ENCODE measurements at regions not wholly inside any gene's neighbourhood (a gene's known extent, or its start where the extent isn't known, plus 50 kb on each side); places are given as distances from the start of the nearest gene placed in this dataset.

GRCh38 chr13:104987621-104988020 is 1547.8 kb downstream of the EFNB2 start:
- TF ChIP-seq CTCF (IDR thresholded peaks at IDR 0.05; ENCODE audit: borderline replicate concordance, control extremely low read depth, extremely low read depth, insufficient read depth, missing control alignments) = no peak
- no peak for DNase-seq (ENCODE audit: low spot score)
- in situ Hi-C loops (cut with MboI; ENCODE audit: low sequenced_read_pairs, unreplicated experiment) = no loop called here

- in situ Hi-C loops (cut with MboI; ENCODE audit: low sequenced_read_pairs, unreplicated experiment) = no loop called here
- TF ChIP-seq CTCF (IDR thresholded peaks at IDR 0.05; ENCODE audit: borderline replicate concordance, control extremely low read depth, extremely low read depth, insufficient read depth, missing control alignments) = no peak
- DNase-seq (ENCODE audit: low spot score) = peak; percentile 11
These were observed 1551.1 kb downstream of the EFNB2 start for GRCh38 chr13:104984296-104984818.

GRCh38 chr13:104983601-104984000 is 1551.9 kb downstream of the EFNB2 start:
- DNase-seq (ENCODE audit: low spot score) = no peak
- in situ Hi-C loops (cut with MboI; ENCODE audit: low sequenced_read_pairs, unreplicated experiment) = no loop called here

GRCh38 chr13:104980586-104980985 is 1554.9 kb downstream of the EFNB2 start:
- DNase-seq (ENCODE audit: low spot score) = no peak
- in situ Hi-C loops (cut with MboI; ENCODE audit: low sequenced_read_pairs, unreplicated experiment) = no loop called here
- no peak for TF ChIP-seq CTCF (IDR thresholded peaks at IDR 0.05; ENCODE audit: borderline replicate concordance, control extremely low read depth, extremely low read depth, insufficient read depth, missing control alignments)

More at GRCh38 chr13:104983601-104984000, 1551.9 kb downstream of the EFNB2 start:
- no peak for TF ChIP-seq CTCF (IDR thresholded peaks at IDR 0.05; ENCODE audit: borderline replicate concordance, control extremely low read depth, extremely low read depth, insufficient read depth, missing control alignments)

- no peak for DNase-seq (ENCODE audit: low spot score)
- TF ChIP-seq CTCF (IDR thresholded peaks at IDR 0.05; ENCODE audit: borderline replicate concordance, control extremely low read depth, extremely low read depth, insufficient read depth, missing control alignments) = no peak
- in situ Hi-C loops (cut with MboI; ENCODE audit: low sequenced_read_pairs, unreplicated experiment) = no loop called here
These were observed 1556.0 kb downstream of the EFNB2 start for GRCh38 chr13:104979281-104980030.

- in situ Hi-C loops (cut with MboI; ENCODE audit: low sequenced_read_pairs, unreplicated experiment) = no loop called here
- no peak for DNase-seq (ENCODE audit: low spot score)
- TF ChIP-seq CTCF (IDR thresholded peaks at IDR 0.05; ENCODE audit: borderline replicate concordance, control extremely low read depth, extremely low read depth, insufficient read depth, missing control alignments) = no peak
These were observed 1558.5 kb downstream of the EFNB2 start for GRCh38 chr13:104976986-104977385.

All from GM13976 (cell line).